VCaP (cell line): ENCODE measurements at regions not wholly inside any gene's neighbourhood (a gene's known extent, or its start where the extent isn't known, plus 50 kb on each side); places are given as distances from the start of the nearest gene placed in this dataset.
"Not testable (repeated sequence)": the region's sequence is repeated elsewhere in the genome, so short reads cannot be mapped to it uniquely, and the experiment has no call there.

Source experiments
- H3K27ac ChIP-seq: fragments of 450-650 bp; 2 replicates; pipeline ENCODE4 v1.5.1; 2017
- CTCF ChIP-seq: fragments of 450-650 bp; conservative IDR thresholded peaks from 2 replicates; pipeline ENCODE4 v1.5.1; 2017; ENCODE audit warnings: mild to moderate bottlenecking, moderate library complexity

GRCh38 chr9:78149702-78150291 is 86.1 kb upstream of the CEP78 start:
- H3K27ac ChIP-seq: no peak overlapping the region

GRCh38 chr9:78146241-78146640 is 89.6 kb upstream of the CEP78 start:
- H3K27ac ChIP-seq: no peak overlapping the region

More at GRCh38 chr9:78149702-78150291, 86.1 kb upstream of the CEP78 start:
- no peak for TF ChIP-seq CTCF

GRCh38 chr9:78144663-78145377 is 91.1 kb upstream of the CEP78 start:
- H3K27ac ChIP-seq: no peak overlapping the region
- TF ChIP-seq CTCF: no peak

More at GRCh38 chr9:78146241-78146640, 89.6 kb upstream of the CEP78 start:
- no peak for TF ChIP-seq CTCF

- TF ChIP-seq CTCF: no peak
- no peak overlapping the region for H3K27ac ChIP-seq
Measured at GRCh38 chr9:78144008-78144381, 91.9 kb upstream of the CEP78 start.

- TF ChIP-seq CTCF: no peak
Measured at GRCh38 chr9:78143281-78144007, 92.4 kb upstream of the CEP78 start.

GRCh38 chr9:78142264-78142663 is 93.6 kb upstream of the CEP78 start:
- not testable (repeated sequence) for H3K27ac ChIP-seq

More at GRCh38 chr9:78143281-78144007, 92.4 kb upstream of the CEP78 start:
- H3K27ac ChIP-seq: no peak overlapping the region

- TF ChIP-seq CTCF: no peak
- H3K27ac ChIP-seq: no peak overlapping the region
Measured at GRCh38 chr9:78133751-78134150, 102.1 kb upstream of the CEP78 start.
